BJ (cell line): ENCODE measurements at regions not wholly inside any gene's neighbourhood (a gene's known extent, or its start where the extent isn't known, plus 50 kb on each side); places are given as distances from the start of the nearest gene placed in this dataset.

ENCODE experiments used
- CTCF ChIA-PET: fragments of 350-600 bp; formaldehyde crosslinking; extraction: SDS; loops from one replicate; lab custom pipeline; 2021; ENCODE audit warnings: antibody characterized with exemption, inconsistent platforms; lab: Yijun Ruan, JAX
- POLR2A ChIA-PET: fragments of 300-600 bp; sonication (Branson Sonifier 250); formaldehyde crosslinking; extraction: SDS; loops from one replicate; lab custom pipeline; 2021; ENCODE audit warnings: antibody characterized with exemption; lab: Charles Lee
- DNase-seq: peaks from one replicate; pipeline ENCODE4 v3.0.0-alpha.2; 2011; ENCODE audit warnings: low read depth
- H3K27me3 ChIP-seq: 2 replicates; pipeline ENCODE4 v1.6.0; 2011; ENCODE audit warnings: low read length; ENCODE audit not compliant: control insufficient read depth, insufficient read depth
- H3K36me3 ChIP-seq: 2 replicates; pipeline ENCODE4 v1.5.1; 2011; ENCODE audit warnings: low read length; ENCODE audit not compliant: control insufficient read depth, insufficient read depth
- H3K4me3 ChIP-seq: 2 replicates; pipeline ENCODE4 v1.5.1; 2011; ENCODE audit warnings: low read depth, mild to moderate bottlenecking, control low read depth, low read length
- TF ChIP-seq, protein P1 (sequence below): IDR thresholded peaks from 2 replicates; pipeline ENCODE4 v1.5.1; 2011; ENCODE audit warnings: low read depth, mild to moderate bottlenecking, control low read depth, inconsistent platforms, low read length, moderate library complexity; ENCODE audit not compliant: insufficient read depth

DNA sequence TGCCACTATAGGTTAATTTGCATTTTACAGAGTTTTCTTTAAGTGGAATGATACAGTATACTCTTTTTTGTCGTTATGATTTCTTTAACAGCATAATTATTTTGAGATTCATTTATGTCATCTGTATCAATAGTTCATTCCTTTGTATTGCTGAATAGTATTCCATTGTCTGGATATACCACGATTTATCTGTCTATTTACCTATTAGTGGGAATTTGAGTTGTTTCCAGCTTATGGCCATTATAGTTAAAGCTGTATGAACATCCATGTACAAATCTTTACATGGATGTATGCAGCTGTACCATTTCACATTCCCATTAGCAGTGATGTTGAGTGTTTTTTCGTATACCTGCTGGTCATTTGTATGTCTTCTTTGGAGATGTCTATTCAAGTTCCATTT lies 163.9 kb downstream of the ETNK1 start:
- ChIA-PET CTCF (interaction anchor here (0.8 kb wide), 1 partner anchor 9 kb away, joined by 3 read pairs; no protein-coding TSS in a partner anchor), POLR2A (no interaction called here)
- TF ChIP-seq, protein P1, sequence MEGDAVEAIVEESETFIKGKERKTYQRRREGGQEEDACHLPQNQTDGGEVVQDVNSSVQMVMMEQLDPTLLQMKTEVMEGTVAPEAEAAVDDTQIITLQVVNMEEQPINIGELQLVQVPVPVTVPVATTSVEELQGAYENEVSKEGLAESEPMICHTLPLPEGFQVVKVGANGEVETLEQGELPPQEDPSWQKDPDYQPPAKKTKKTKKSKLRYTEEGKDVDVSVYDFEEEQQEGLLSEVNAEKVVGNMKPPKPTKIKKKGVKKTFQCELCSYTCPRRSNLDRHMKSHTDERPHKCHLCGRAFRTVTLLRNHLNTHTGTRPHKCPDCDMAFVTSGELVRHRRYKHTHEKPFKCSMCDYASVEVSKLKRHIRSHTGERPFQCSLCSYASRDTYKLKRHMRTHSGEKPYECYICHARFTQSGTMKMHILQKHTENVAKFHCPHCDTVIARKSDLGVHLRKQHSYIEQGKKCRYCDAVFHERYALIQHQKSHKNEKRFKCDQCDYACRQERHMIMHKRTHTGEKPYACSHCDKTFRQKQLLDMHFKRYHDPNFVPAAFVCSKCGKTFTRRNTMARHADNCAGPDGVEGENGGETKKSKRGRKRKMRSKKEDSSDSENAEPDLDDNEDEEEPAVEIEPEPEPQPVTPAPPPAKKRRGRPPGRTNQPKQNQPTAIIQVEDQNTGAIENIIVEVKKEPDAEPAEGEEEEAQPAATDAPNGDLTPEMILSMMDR, result no peak
- DNase-seq, result no peak
- H3K27me3 ChIP-seq, result no peaks in the 10 kb centered on the region
- no peaks in the 10 kb centered on the region for H3K36me3 ChIP-seq
- H3K4me3 ChIP-seq, result no peak overlapping the region

DNA sequence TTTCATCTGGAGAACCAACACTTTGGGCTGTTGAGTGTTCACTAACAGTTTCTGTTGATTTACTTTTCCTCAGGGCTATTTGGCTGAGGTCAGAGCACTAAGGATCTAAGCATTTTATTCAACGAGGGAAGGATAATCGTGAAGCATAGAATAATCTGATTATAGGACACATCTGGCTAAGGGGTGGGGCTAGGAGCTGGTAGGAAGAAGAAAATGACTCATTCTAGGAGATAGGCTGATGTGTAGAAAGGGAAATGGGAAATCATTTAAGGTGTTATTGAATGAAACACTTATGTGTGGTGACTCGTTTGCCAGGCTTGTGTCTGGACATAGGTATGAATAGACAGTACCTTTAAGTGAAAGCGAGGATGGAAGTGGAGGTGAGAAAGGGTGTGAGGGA lies 167.2 kb downstream of the ETNK1 start:
- no peaks in the 10 kb centered on the region for H3K27me3 ChIP-seq
- no peak for DNase-seq
- POLR2A ChIA-PET, result no interaction called here
- no peak overlapping the region for H3K4me3 ChIP-seq
- H3K36me3 ChIP-seq, result no peaks in the 10 kb centered on the region
- TF ChIP-seq, protein P1, result no peak
- CTCF ChIA-PET, result no interaction called here

DNA sequence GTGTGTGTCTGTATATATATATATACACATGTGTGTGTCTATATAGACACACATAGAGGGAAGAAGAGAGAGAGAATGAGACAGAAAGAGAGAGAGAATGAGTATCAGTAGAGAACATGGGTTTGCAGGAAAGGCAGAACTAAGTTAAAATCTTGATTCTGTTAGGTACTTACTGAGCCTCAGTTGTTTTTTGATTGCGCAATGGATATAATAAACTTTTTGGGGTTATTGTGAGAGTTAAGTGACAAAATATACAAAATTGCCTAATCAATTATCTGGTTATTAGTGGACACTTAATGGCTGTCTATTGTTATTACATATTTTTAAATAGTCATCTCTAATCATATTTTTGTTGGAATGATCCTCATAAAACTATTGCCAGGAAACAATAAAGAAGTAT lies 169.0 kb downstream of the ETNK1 start:
- TF ChIP-seq, protein P1, result no peak
- ChIA-PET POLR2A (no interaction called here), CTCF (no interaction called here)
- Histone ChIP-seq H3K27me3 (no peaks in the 10 kb centered on the region), H3K4me3 (no peak overlapping the region), H3K36me3 (no peaks in the 10 kb centered on the region)
- DNase-seq, result no peak

DNA sequence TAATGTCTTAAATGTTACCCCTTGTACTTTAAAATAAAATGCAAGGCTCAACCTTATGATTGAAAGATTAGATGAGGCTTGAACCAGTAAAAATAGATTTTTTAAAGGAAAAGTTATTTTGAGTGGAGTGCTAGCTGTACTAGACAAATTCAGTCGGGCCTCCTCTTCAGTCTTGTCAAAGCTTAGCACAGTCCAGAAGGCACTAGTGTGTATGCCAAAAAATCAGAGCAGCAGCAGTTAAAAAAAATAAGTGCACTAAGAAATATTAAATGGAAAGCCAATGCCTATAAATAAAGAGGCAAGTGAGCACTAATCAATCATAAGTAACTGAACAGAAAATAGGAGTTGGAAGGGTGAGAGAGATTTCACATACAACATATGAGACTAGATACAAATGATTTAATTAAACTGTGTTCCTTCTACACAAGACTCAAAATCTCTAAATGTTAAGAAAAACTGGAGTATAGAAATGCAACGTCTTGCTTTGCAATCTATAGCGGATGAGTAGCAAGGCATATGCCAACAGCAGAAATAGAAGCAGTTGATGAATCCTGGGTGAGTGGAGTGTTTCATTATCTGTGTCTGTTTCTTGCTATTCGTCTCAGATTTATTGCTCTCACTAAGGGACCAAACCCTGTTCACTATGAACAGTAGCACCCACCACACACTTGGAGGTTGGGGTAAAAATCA lies 172.1 kb downstream of the ETNK1 start:
- POLR2A ChIA-PET, result no interaction called here
- H3K27me3 ChIP-seq, result no peaks in the 10 kb centered on the region
- TF ChIP-seq, protein P1, result no peak
- CTCF ChIA-PET, result no interaction called here
- DNase-seq, result no peak
- H3K4me3 ChIP-seq, result no peak overlapping the region
- no peaks in the 10 kb centered on the region for H3K36me3 ChIP-seq

DNA sequence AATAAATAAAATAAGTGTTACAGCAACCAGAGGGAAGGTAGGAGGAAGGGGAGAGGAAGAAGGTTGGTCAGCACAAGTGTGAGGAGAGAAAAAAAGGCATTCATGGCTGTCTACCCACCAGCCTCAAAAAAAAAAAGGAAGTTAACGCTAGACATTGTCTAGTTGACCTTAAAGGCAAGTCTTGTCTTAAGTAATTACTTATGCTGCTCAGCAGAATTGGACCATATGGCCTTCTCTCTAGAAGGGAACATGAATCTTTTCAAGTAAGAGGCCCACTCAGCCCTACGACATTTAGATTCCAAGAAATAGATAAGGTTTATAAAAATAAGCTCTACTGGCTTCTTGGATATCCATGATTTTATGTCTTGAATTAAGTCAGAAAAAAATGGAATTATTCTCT lies 172.7 kb downstream of the ETNK1 start:
- Histone ChIP-seq H3K4me3 (no peak overlapping the region), H3K27me3 (no peaks in the 10 kb centered on the region), H3K36me3 (no peaks in the 10 kb centered on the region)
- TF ChIP-seq, protein P1, result no peak
- CTCF ChIA-PET, result interaction anchor here (1.1 kb wide), 1 partner anchor 9 kb away, joined by 3 read pairs; no protein-coding TSS in a partner anchor
- no peak for DNase-seq
- POLR2A ChIA-PET, result no interaction called here
